PC-9 (cell line): ENCODE measurements at regions not wholly inside any gene's neighbourhood (a gene's known extent, or its start where the extent isn't known, plus 50 kb on each side); places are given as distances from the start of the nearest gene placed in this dataset.

ENCODE experiments used
- EZH2 ChIP-seq: fragments of 200-600 bp; sonication (generic); IDR thresholded peaks from 2 replicates; pipeline ENCODE4 v1.8.0; 2017; ENCODE audit warnings: antibody characterized with exemption, low read depth
- TF ChIP-seq, protein P1 (sequence below): fragments of 200-600 bp; sonication (generic); conservative IDR thresholded peaks from 2 replicates; pipeline ENCODE4 v1.6.1; 2017; ENCODE audit warnings: mixed run types, antibody characterized with exemption, mild to moderate bottlenecking, moderate library complexity

DNA sequence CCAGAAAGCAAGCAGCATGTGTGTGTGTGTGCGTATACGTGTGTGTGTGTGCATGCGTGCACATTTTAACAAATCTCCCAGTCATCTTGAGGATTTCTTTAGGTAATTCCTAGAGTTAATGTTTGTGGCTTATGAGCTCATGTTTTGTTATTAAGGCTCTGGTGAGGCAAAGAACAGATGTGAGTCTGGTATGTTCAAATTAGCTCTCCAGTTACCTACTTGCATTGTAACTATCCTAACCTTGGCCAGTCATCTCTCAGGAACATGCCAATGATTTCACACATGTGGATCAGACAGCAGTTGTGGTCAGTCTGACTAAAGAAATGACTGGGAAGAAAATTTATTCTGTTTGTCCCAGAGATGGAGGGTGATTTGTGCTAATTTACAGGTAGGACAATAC is 163.1 kb downstream of the IZUMO3 start:
- TF ChIP-seq, protein P1, sequence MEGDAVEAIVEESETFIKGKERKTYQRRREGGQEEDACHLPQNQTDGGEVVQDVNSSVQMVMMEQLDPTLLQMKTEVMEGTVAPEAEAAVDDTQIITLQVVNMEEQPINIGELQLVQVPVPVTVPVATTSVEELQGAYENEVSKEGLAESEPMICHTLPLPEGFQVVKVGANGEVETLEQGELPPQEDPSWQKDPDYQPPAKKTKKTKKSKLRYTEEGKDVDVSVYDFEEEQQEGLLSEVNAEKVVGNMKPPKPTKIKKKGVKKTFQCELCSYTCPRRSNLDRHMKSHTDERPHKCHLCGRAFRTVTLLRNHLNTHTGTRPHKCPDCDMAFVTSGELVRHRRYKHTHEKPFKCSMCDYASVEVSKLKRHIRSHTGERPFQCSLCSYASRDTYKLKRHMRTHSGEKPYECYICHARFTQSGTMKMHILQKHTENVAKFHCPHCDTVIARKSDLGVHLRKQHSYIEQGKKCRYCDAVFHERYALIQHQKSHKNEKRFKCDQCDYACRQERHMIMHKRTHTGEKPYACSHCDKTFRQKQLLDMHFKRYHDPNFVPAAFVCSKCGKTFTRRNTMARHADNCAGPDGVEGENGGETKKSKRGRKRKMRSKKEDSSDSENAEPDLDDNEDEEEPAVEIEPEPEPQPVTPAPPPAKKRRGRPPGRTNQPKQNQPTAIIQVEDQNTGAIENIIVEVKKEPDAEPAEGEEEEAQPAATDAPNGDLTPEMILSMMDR = no peak
- TF ChIP-seq EZH2 = no peak
